ENCODE measurements at regions not wholly inside any gene's neighbourhood (a gene's known extent, or its start where the extent isn't known, plus 50 kb on each side); places are given as distances from the start of the nearest gene placed in this dataset.

DNA sequence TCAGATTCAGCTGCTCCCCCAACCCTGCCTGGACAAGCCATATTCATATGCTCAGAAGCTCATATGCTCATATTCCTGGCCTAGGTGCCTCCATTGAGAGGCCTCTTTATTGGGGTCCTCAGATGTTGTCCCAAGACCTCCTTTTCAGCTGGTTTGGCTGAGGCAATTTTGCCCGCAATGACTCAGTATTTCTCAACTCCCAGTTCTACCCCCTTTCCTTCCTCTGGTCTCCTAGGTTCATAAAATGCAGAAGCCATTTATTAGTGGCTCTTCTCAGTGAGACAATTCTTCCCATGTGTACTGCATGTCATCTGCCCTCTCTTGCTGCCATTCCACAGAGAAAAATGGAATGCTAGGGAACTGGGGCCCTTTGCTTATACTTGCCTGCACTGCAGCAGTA lies 110.7 kb downstream of the INHBA start:
- Histone ChIP-seq H3K4me3 (no peak overlapping the region), H3K27ac (no peak overlapping the region), H3K36me3 (no peaks in the 10 kb centered on the region), H3K27me3 (no peaks in the 10 kb centered on the region), H3K9me3 (peaks cover 0 to 21% (median 6%) of the 10 kb centered on the region in 4 donors), H3K4me1 (no peaks in the 10 kb centered on the region)
- TF ChIP-seq POLR2AphosphoS5 (IDR thresholded peaks at IDR 0.05) (no peak), POLR2A (IDR thresholded peaks at IDR 0.05) (no peak), EP300 (IDR thresholded peaks at IDR 0.05) (no peak)
- TF ChIP-seq, protein P1, sequence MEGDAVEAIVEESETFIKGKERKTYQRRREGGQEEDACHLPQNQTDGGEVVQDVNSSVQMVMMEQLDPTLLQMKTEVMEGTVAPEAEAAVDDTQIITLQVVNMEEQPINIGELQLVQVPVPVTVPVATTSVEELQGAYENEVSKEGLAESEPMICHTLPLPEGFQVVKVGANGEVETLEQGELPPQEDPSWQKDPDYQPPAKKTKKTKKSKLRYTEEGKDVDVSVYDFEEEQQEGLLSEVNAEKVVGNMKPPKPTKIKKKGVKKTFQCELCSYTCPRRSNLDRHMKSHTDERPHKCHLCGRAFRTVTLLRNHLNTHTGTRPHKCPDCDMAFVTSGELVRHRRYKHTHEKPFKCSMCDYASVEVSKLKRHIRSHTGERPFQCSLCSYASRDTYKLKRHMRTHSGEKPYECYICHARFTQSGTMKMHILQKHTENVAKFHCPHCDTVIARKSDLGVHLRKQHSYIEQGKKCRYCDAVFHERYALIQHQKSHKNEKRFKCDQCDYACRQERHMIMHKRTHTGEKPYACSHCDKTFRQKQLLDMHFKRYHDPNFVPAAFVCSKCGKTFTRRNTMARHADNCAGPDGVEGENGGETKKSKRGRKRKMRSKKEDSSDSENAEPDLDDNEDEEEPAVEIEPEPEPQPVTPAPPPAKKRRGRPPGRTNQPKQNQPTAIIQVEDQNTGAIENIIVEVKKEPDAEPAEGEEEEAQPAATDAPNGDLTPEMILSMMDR (IDR thresholded peaks at IDR 0.05) = no peak
- 79 to 96% (median 89%) methylated on average over 1 of the region's 1 CpG for WGBS, 5 donors
- intact Hi-C loops (cut with DNase I; ENCODE audit: low total_unique reads) = no loop called here
- no peak for DNase-seq

DNA sequence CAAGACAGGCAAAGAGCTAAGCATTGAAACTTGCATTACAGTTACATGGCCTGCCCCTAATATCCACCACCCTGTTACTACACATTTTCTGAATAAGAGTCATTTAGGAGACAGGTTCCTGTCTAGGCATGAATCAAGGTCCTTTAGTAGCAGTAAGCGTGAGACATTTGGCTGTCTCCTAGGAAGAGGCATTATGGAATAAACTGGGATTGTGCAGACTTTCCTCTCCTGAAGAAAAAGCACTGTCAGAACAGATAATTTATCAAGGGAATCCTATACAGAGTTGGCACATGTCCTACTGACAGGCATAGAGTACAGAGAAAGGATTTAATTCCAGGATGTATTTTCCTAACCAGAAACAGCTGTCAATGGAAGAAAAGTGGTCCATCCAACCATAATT lies 111.9 kb downstream of the INHBA start:
- intact Hi-C loops (cut with DNase I; ENCODE audit: low total_unique reads) = no loop called here
- Histone ChIP-seq H3K4me1 (no peaks in the 10 kb centered on the region), H3K36me3 (no peaks in the 10 kb centered on the region), H3K9me3 (peaks cover 0 to 16% (median 3%) of the 10 kb centered on the region in 4 donors), H3K4me3 (no peak overlapping the region), H3K27ac (no peak overlapping the region), H3K27me3 (no peaks in the 10 kb centered on the region)
- no peak for DNase-seq
- no peak for TF ChIP-seq EP300 (IDR thresholded peaks at IDR 0.05)
- TF ChIP-seq, protein P1 (IDR thresholded peaks at IDR 0.05) = no peak
- no peak for TF ChIP-seq POLR2A (IDR thresholded peaks at IDR 0.05)
- no peak for TF ChIP-seq POLR2AphosphoS5 (IDR thresholded peaks at IDR 0.05)
- WGBS, 5 donors = 81 to 93% (median 90%) methylated on average over 1 of the region's 1 CpG

DNA sequence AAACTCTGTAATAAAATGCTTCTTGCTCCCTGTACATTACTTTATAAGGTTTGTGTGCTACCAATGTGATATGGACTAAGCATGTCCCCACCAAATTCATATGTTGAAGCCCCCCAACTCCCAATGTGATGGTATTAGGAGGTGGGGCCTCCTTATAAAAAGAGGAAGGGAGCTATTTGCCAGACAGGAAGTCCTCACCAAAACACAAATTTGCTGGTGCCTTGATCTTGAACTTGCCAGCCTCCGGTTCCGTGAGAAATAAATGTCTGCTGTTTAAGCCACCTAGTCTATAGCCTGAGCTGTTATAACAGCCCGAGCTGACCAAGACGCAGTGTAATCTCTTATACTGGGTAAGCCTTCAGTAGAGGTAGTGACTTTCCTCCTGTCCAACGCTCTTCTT lies 114.5 kb downstream of the INHBA start:
- no peak for TF ChIP-seq EP300 (IDR thresholded peaks at IDR 0.05)
- no peak for TF ChIP-seq POLR2A (IDR thresholded peaks at IDR 0.05)
- TF ChIP-seq, protein P1 (IDR thresholded peaks at IDR 0.05) = no peak
- Histone ChIP-seq H3K9me3 (peaks cover 0 to 6% (median 3%) of the 10 kb centered on the region in 4 donors), H3K27me3 (no peaks in the 10 kb centered on the region), H3K27ac (no peak overlapping the region), H3K4me1 (no peaks in the 10 kb centered on the region), H3K36me3 (no peaks in the 10 kb centered on the region), H3K4me3 (no peak overlapping the region)
- WGBS, 5 donors = 53 to 84% (median 78%) methylated on average over 5 of the region's 5 CpGs
- DNase-seq = no peak
- intact Hi-C loops (cut with DNase I; ENCODE audit: low total_unique reads) = no loop called here

DNA sequence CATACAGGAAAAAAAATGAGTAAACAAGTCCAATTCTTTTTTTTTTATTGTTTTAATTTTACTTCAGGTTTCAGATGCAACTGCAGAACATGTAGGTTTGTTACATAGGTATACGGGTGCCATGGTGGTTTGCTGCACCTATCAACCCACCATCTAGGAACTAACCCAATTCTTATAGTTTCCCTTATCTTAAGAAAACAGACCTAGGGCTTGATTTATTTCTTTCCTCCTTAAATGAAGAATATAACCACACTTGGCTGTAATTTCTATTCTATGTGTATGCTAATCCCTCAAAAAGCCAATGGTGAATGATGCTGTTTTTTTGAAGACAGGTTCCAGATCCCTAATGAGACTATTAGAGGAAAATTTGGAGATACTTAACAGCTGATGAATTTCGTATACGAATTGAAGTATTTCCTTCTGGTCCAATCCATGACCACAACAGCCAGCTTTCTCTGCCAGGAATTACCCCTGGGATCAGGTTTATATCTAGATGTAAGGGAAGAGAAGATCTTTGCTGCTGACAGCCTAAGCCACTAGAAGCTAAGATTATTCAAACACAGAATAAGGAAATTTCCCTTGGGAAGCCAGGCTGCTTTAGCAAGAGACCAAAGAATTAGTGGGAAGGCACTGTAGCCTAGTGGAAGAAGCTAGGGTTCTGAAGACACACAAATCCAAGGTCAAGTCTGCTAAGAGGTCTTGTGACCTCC lies 115.8 kb downstream of the INHBA start:
- peaks cover 0 to 6% (median 3%) of the 10 kb centered on the region in 4 donors for H3K9me3 ChIP-seq
- H3K4me1 ChIP-seq = no peaks in the 10 kb centered on the region
- no peaks in the 10 kb centered on the region for H3K27me3 ChIP-seq
- no peak overlapping the region for H3K27ac ChIP-seq
- no peaks in the 10 kb centered on the region for H3K36me3 ChIP-seq
- peak in 1 of 2 donors; percentile 11 for DNase-seq
- intact Hi-C loops (cut with DNase I; ENCODE audit: low total_unique reads) = no loop called here
- no peak overlapping the region for H3K4me3 ChIP-seq
- TF ChIP-seq EP300 (IDR thresholded peaks at IDR 0.05) (no peak), POLR2AphosphoS5 (IDR thresholded peaks at IDR 0.05) (no peak), POLR2A (IDR thresholded peaks at IDR 0.05) (no peak)
- TF ChIP-seq, protein P1 (IDR thresholded peaks at IDR 0.05) = no peak
- 51 to 71% (median 62%) methylated on average over 3 of the region's 3 CpGs for WGBS, 5 donors

All from stomach (tissue), 8 donors.